ENCODE measurements at regions not wholly inside any gene's neighbourhood (a gene's known extent, or its start where the extent isn't known, plus 50 kb on each side); places are given as distances from the start of the nearest gene placed in this dataset.
"Not testable (repeated sequence)": the region's sequence is repeated elsewhere in the genome, so short reads cannot be mapped to it uniquely, and the experiment has no call there.

GRCh38 chr2:87593784-87594610 is 153.9 kb upstream of the PLGLB2 start:
- TF ChIP-seq, protein P1, sequence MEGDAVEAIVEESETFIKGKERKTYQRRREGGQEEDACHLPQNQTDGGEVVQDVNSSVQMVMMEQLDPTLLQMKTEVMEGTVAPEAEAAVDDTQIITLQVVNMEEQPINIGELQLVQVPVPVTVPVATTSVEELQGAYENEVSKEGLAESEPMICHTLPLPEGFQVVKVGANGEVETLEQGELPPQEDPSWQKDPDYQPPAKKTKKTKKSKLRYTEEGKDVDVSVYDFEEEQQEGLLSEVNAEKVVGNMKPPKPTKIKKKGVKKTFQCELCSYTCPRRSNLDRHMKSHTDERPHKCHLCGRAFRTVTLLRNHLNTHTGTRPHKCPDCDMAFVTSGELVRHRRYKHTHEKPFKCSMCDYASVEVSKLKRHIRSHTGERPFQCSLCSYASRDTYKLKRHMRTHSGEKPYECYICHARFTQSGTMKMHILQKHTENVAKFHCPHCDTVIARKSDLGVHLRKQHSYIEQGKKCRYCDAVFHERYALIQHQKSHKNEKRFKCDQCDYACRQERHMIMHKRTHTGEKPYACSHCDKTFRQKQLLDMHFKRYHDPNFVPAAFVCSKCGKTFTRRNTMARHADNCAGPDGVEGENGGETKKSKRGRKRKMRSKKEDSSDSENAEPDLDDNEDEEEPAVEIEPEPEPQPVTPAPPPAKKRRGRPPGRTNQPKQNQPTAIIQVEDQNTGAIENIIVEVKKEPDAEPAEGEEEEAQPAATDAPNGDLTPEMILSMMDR (IDR thresholded peaks at IDR 0.05; ENCODE audit: insufficient read depth, low read length) = not testable (repeated sequence)
- not testable (repeated sequence) for TF ChIP-seq POLR2AphosphoS5 (IDR thresholded peaks at IDR 0.05; ENCODE audit: low read depth)
- TF ChIP-seq, protein P2, sequence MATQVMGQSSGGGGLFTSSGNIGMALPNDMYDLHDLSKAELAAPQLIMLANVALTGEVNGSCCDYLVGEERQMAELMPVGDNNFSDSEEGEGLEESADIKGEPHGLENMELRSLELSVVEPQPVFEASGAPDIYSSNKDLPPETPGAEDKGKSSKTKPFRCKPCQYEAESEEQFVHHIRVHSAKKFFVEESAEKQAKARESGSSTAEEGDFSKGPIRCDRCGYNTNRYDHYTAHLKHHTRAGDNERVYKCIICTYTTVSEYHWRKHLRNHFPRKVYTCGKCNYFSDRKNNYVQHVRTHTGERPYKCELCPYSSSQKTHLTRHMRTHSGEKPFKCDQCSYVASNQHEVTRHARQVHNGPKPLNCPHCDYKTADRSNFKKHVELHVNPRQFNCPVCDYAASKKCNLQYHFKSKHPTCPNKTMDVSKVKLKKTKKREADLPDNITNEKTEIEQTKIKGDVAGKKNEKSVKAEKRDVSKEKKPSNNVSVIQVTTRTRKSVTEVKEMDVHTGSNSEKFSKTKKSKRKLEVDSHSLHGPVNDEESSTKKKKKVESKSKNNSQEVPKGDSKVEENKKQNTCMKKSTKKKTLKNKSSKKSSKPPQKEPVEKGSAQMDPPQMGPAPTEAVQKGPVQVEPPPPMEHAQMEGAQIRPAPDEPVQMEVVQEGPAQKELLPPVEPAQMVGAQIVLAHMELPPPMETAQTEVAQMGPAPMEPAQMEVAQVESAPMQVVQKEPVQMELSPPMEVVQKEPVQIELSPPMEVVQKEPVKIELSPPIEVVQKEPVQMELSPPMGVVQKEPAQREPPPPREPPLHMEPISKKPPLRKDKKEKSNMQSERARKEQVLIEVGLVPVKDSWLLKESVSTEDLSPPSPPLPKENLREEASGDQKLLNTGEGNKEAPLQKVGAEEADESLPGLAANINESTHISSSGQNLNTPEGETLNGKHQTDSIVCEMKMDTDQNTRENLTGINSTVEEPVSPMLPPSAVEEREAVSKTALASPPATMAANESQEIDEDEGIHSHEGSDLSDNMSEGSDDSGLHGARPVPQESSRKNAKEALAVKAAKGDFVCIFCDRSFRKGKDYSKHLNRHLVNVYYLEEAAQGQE (IDR thresholded peaks at IDR 0.05; ENCODE audit: insufficient replicate concordance, low read depth) = not testable (repeated sequence)
